ENCODE measurements at regions not wholly inside any gene's neighbourhood (a gene's known extent, or its start where the extent isn't known, plus 50 kb on each side); places are given as distances from the start of the nearest gene placed in this dataset.
"Not testable (repeated sequence)": the region's sequence is repeated elsewhere in the genome, so short reads cannot be mapped to it uniquely, and the experiment has no call there.

- DNase-seq (ENCODE audit: low spot score) = not testable (repeated sequence)
Observed at GRCh38 chr3:91348064-91348463, 2240.6 kb downstream of the EPHA3 start.

GRCh38 chr3:91349072-91349471, 2241.7 kb downstream of the EPHA3 start:
- DNase-seq (ENCODE audit: low spot score) = not testable (repeated sequence)

GRCh38 chr3:91352161-91352560, 2244.7 kb downstream of the EPHA3 start:
- DNase-seq (ENCODE audit: low spot score) = not testable (repeated sequence)

GRCh38 chr3:91359278-91359677, 2251.9 kb downstream of the EPHA3 start:
- not testable (repeated sequence) for DNase-seq (ENCODE audit: low spot score)

- not testable (repeated sequence) for DNase-seq (ENCODE audit: low spot score)
Observed at GRCh38 chr3:91383100-91383894, 2275.9 kb downstream of the EPHA3 start.

GRCh38 chr3:91403938-91404337, 2296.5 kb downstream of the EPHA3 start:
- not testable (repeated sequence) for DNase-seq (ENCODE audit: low spot score)

- not testable (repeated sequence) for DNase-seq (ENCODE audit: low spot score)
Observed at GRCh38 chr3:91442063-91442462, 2334.6 kb downstream of the EPHA3 start.

- not testable (repeated sequence) for DNase-seq (ENCODE audit: low spot score)
Observed at GRCh38 chr3:91442483-91442882, 2335.1 kb downstream of the EPHA3 start.

GRCh38 chr3:91448379-91448778, 2341.0 kb downstream of the EPHA3 start:
- DNase-seq (ENCODE audit: low spot score) = not testable (repeated sequence)

- not testable (repeated sequence) for DNase-seq (ENCODE audit: low spot score)
Observed at GRCh38 chr3:91466517-91466916, 2359.1 kb downstream of the EPHA3 start.

GRCh38 chr3:91469251-91469650, 2361.8 kb downstream of the EPHA3 start:
- DNase-seq (ENCODE audit: low spot score) = not testable (repeated sequence)

- peak; percentile 2 for DNase-seq (ENCODE audit: low spot score)
Observed at GRCh38 chr3:91485026-91485425, 2377.6 kb downstream of the EPHA3 start.

GRCh38 chr3:91485891-91486290, 2378.5 kb downstream of the EPHA3 start:
- DNase-seq (ENCODE audit: low spot score) = not testable (repeated sequence)

GRCh38 chr3:91497712-91498111, 2390.3 kb downstream of the EPHA3 start:
- not testable (repeated sequence) for DNase-seq (ENCODE audit: low spot score)

GRCh38 chr3:91499850-91500249, 2392.4 kb downstream of the EPHA3 start:
- DNase-seq (ENCODE audit: low spot score) = not testable (repeated sequence)

GRCh38 chr3:91504874-91505273, 2397.5 kb downstream of the EPHA3 start:
- not testable (repeated sequence) for DNase-seq (ENCODE audit: low spot score)
